GM15510 (cell line): ENCODE measurements at regions not wholly inside any gene's neighbourhood (a gene's known extent, or its start where the extent isn't known, plus 50 kb on each side); places are given as distances from the start of the nearest gene placed in this dataset.

Experiments used
- POLR2A ChIP-seq: IDR thresholded peaks from 3 replicates; pipeline ENCODE4 v1.6.1; 2011; ENCODE audit warnings: borderline replicate concordance; ENCODE audit not compliant: insufficient read length; ENCODE audit errors: extremely low read depth

- no peak for TF ChIP-seq POLR2A
Observed at GRCh38 chr19:28502879-28503734, 709.8 kb downstream of the UQCRFS1 start.

GRCh38 chr19:28501976-28502375 lies 711.0 kb downstream of the UQCRFS1 start:
- no peak for TF ChIP-seq POLR2A

DNA sequence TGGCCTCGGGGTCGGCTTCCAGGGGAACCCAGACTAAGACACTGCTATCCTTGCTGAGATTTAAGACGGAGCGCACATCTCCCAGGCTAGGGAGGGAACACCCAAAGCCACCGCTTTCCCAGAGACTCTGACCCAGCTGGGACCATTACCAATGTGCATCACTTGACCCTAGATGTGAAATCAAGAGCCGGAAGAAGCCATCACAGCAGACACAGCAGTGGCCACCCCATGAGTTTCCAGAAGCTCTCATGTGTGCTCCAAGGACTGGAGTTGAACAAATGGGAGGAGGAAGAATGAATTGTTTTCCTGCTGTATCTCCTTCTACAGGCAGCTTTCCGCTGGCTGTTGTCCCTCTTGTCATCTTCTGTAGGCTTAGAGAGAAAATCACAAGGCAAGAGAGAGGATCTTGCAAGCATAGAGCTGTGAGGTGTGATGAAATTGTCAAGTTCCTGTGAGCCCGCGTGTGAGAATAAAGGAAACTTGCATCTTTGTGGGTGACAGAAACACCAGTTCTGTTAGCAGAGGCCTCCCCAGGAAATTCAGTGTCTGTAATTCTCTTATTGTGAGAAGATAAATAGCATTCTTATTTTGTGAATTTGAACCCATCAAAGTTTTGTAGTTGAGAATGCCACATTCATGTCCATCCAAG lies 711.8 kb downstream of the UQCRFS1 start:
- TF ChIP-seq POLR2A, result no peak

- TF ChIP-seq POLR2A, result no peak
Observed at GRCh38 chr19:28500296-28500695, 712.7 kb downstream of the UQCRFS1 start.

DNA sequence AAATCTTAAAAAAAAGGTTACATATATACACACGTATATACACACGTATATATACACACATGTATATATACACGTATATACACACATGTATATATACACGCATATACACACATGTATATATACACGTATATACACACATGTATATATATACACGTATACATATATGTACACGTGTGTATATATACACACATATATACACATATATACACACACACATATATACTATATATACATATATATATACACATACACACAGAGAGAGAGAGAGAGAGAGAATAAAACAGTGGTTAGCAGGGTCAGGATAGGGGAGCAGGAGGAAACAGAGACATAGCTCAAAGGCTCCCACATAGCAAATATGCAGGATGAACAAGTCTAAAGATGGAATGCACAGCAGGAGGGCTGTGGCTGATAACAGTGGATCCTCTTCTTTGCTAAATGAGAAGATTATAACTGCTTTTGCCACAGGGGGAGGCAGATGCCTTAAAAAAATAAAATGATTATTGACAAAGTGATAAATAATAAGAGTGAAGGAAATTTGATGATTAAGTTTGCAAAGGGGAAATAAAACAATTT lies 714.5 kb downstream of the UQCRFS1 start:
- no peak for TF ChIP-seq POLR2A

DNA sequence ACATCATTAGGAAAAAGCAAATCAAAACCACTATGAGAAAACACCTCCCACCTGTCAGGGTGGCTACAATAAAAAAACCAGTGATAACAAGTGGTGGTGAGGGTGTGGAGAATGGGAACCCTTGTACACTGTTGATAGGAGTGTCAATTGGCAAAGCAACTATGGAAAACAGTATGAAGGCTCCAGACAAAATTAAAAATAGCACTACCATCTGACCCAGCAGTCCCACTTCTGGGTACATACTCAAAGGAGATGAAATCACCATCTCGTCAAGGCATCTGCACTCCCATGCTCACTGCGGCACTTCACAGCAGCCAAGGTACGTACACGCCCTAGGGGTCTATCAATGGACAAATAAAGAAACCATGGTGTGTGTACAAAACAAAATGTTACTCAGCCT lies 715.1 kb downstream of the UQCRFS1 start:
- no peak for TF ChIP-seq POLR2A

- no peak for TF ChIP-seq POLR2A
Observed at GRCh38 chr19:28497137-28497536, 715.8 kb downstream of the UQCRFS1 start.

GRCh38 chr19:28495046-28495445 lies 717.9 kb downstream of the UQCRFS1 start:
- TF ChIP-seq POLR2A, result no peak

GRCh38 chr19:28494461-28494860 lies 718.5 kb downstream of the UQCRFS1 start:
- TF ChIP-seq POLR2A, result no peak

DNA sequence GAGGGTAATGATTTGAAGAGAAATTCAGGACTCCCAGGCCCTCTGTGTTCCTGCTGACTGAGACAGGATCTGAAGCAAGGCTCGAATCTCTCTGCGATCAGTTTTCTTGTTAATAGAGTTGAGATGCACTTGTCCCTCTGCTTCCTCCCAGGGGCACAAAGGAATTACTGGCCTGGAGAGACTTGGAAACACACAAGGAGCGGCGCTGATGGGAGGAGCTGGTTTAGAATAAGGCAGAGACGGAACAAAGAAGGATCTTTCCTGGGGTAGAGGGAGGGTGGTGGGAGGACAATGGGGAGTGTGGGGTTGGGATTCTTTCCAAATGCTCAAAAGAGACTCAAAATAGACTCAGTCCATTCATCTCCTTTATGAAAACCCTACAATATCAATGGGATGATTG lies 719.1 kb downstream of the UQCRFS1 start:
- TF ChIP-seq POLR2A, result no peak

DNA sequence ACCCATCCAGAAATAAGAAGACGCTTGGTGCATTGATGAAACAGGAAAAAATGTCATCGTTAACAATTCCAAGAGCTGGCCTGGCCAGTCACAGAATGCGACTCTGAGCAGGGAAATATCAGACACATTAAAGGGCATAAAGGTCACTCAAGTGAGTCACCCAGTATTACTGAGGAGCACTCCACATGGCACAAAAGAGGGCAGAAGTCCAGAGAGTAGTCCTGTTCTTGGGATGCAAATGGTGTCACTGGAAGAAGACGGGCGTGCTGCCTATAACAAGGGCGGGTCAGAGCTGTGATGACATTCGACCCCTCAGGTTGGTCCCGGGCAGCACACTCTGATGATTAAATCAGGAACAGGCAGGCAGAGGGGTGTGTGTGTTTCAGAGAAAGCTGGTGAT lies 720.3 kb downstream of the UQCRFS1 start:
- TF ChIP-seq POLR2A, result no peak

- TF ChIP-seq POLR2A, result no peak
Observed at GRCh38 chr19:28492201-28492600, 720.8 kb downstream of the UQCRFS1 start.

DNA sequence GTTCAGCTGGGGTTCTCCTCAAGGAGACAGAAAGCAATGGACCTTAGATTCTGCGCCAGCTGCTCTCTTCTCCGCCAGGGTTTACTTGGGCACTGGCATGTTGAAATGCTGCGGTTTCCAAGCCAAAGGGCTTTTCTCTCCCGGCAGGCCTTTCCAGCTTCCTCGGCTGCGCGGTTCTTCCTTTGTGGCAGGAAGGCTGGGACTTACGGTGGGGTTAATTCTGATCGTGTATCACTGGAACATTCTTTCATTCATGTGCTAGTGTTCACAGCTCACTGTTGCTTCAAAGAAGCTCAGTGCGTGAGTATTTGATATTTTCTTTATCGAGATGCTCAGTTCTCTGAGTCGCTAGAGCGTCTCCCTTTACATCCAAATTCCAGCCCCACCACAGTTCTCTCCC lies 723.2 kb downstream of the UQCRFS1 start:
- no peak for TF ChIP-seq POLR2A

DNA sequence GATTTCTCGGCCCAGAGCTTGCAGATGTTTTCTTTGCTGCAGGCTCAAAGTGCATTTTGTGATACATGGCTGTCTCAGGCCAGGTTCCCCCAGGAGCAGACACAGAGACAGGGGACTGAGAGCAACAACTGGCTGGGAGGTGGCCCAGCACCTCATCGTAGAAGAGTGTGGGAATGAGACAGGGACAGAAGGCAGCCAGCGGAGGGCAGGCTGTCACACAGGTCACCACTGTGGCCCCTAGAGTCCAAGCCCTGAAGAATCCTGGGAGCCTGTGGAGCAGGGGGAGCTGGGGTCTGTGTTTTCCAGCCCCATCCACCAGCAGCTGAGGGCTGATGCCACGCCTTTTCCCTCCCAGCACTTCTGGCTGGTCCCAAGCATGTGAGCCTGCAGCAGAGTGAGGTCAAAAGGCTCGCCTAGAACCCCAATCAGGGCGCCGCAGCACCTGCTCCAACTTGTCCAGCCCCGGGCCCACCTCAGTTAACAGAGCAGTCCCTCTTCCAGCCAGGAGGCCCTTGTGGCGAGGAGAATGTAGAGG lies 723.8 kb downstream of the UQCRFS1 start:
- no peak for TF ChIP-seq POLR2A

DNA sequence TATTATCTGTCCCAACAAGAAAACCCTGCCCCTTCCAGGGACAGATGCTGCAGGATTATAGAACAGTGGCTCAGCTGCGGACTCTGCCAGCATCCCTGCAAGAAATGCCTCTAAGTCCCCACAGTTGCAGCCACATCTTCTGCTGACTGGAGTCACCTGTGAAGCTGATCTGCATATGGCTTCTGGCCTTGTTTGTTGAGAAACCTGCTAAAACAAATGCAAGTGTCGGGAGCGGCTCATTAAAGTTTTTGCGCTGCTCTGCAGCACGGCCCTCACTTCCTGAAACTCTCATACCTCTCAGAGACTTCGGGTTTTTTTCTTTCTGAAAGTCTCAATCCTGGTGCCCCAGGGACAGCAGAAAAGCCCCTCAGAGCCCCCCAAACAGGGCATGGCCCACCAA lies 725.0 kb downstream of the UQCRFS1 start:
- TF ChIP-seq POLR2A, result no peak

DNA sequence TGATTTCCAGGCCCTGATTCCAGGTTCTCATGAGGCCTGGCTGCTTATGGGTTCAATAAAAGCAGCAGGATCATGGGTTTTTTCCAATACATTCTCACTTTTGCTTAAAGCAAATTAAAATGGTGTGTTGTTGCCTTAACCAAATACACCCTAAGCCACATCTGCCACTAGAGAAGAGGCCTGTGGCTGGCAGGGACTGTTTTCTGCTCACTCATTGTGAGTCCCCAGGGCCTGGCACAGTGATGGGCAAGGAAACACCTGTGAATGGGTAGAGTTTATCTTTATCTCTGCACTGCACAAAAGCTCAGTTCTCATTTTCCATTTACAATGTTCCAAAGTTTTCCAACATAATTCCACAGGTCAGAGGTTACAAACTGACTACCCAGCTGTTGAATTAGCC lies 726.0 kb downstream of the UQCRFS1 start:
- TF ChIP-seq POLR2A, result no peak

GRCh38 chr19:28486473-28486872 lies 726.5 kb downstream of the UQCRFS1 start:
- TF ChIP-seq POLR2A, result no peak

DNA sequence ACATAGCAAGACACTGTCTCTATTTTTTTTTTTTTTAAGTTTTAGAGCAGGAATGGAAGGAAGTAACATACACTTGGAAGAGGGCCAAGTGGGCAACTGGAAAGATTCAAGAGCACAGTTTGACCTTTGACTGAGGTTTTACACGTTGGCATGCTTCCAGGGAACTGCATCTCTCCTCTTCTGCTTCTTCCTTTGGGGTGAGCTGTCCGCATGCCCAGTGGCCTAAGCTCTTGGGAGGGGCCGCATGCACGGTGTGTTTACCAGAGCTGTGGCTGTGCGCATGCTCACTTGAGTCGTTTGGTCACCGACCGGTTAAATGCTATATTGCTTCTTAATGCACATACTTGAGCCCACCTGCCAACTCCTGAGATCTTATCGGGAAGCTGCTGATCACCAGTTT lies 727.7 kb downstream of the UQCRFS1 start:
- no peak for TF ChIP-seq POLR2A
